ENCODE measurements at regions not wholly inside any gene's neighbourhood (a gene's known extent, or its start where the extent isn't known, plus 50 kb on each side); places are given as distances from the start of the nearest gene placed in this dataset.

DNA sequence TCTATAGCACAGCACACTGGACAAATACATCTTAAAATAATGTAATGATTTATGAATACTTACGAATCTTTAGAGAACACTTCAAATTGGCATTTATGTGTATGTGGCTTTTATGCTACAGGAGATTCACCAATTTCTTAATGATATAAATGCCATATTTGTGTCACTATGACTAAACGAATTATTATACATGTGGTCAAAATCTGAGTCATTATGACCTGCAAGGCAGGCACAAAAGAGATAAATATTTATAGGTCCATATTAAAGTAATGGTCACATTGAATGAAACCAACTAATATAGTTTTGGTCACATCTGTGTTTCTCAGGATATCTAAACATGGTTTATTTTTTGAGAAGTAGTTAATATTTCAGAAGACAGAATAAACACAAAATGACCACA, 232.3 kb upstream of the SEMA6D start:
- DNase-seq = no peak
- no peaks in the 10 kb centered on the region for H3K4me1 Mint-ChIP-seq
- no peak overlapping the region for H3K27ac Mint-ChIP-seq
- no peaks in the 10 kb centered on the region for H3K27me3 Mint-ChIP-seq
- H3K27ac ChIP-seq (ENCODE audit: low read depth, low read length) = no peak overlapping the region
- H3K36me3 Mint-ChIP-seq = no peaks in the 10 kb centered on the region
- no peaks in the 10 kb centered on the region for H3K9me3 ChIP-seq (ENCODE audit: control insufficient read depth in 1 of 2, low read length in 2 of 2)
- POLR2A ChIA-PET (ENCODE audit: partially characterized antibody) = no interaction called here
- H3K4me3 ChIP-seq (ENCODE audit: low read length in 2 of 2) = no peak overlapping the region
- no peaks in the 10 kb centered on the region for H3K4me1 ChIP-seq (ENCODE audit: insufficient read depth, low read length)
- H3K4me3 Mint-ChIP-seq = no peak overlapping the region
- H3K27me3 ChIP-seq (ENCODE audit: insufficient read depth, low read length) = no peaks in the 10 kb centered on the region
- H3K36me3 ChIP-seq (ENCODE audit: insufficient read depth, low read length) = no peaks in the 10 kb centered on the region
- intact Hi-C loops (cut with micrococcal nuclease) = no loop called here
- CTCF ChIA-PET (ENCODE audit: partially characterized antibody) = no interaction called here
- peaks cover 0 to 9% (median under 1%) of the 10 kb centered on the region in 8 donors for H3K9me3 Mint-ChIP-seq

DNA sequence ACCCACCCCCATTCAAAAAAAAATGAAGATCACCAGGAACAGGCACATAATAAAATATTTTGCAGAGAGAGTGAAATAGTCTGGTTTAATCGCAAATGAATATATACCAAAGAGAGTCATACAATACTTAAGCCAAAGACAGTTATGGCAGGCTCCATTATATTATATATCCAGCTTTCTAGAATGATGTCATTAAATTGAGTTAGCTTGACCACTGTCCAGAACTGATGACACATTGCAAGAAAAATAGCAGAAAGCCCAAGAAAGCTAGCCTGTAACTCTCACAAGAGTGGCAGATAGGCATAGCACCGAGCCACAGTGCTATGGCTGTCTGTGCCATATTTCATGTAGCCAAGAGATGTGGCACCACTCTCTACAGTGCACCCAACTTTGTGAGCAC, 231.9 kb upstream of the SEMA6D start:
- no peaks in the 10 kb centered on the region for H3K4me1 ChIP-seq (ENCODE audit: insufficient read depth, low read length)
- no peaks in the 10 kb centered on the region for H3K36me3 ChIP-seq (ENCODE audit: insufficient read depth, low read length)
- Mint-ChIP-seq H3K9me3 (peaks cover 0 to 5% (median 1%) of the 10 kb centered on the region in 8 donors), H3K4me1 (no peaks in the 10 kb centered on the region), H3K36me3 (no peaks in the 10 kb centered on the region), H3K27ac (no peak overlapping the region), H3K27me3 (no peaks in the 10 kb centered on the region), H3K4me3 (no peak overlapping the region)
- DNase-seq = no peak
- no peak overlapping the region for H3K27ac ChIP-seq (ENCODE audit: low read depth, low read length)
- no peak overlapping the region for H3K4me3 ChIP-seq (ENCODE audit: low read length in 2 of 2)
- POLR2A ChIA-PET (ENCODE audit: partially characterized antibody) = no interaction called here
- H3K27me3 ChIP-seq (ENCODE audit: insufficient read depth, low read length) = no peaks in the 10 kb centered on the region
- intact Hi-C loops (cut with micrococcal nuclease) = no loop called here
- no peaks in the 10 kb centered on the region for H3K9me3 ChIP-seq (ENCODE audit: control insufficient read depth in 1 of 2, low read length in 2 of 2)
- CTCF ChIA-PET (ENCODE audit: partially characterized antibody) = no interaction called here

DNA sequence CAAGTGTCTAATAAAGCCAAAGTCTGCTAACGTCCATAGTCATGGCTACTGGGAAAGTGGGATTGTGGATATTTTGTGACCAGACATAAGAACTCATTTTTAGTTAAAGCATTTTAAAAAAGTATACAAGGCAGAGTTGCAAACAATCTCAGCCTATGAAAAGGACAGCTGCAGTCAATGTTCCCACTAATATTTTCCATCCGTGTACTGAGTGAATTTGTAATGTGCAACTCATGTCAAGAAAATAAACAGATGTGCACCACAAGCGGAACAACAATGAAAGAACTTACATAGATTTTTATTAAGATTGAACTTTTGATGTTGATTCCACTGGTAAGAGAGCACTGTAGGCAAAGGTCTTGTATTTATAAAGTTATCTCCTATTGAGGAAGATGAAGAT, 231.3 kb upstream of the SEMA6D start:
- no peak overlapping the region for H3K4me3 Mint-ChIP-seq
- intact Hi-C loops (cut with micrococcal nuclease) = no loop called here
- H3K27ac Mint-ChIP-seq = no peak overlapping the region
- no peaks in the 10 kb centered on the region for H3K4me1 ChIP-seq (ENCODE audit: insufficient read depth, low read length)
- H3K27me3 Mint-ChIP-seq = no peaks in the 10 kb centered on the region
- DNase-seq = no peak
- no peak overlapping the region for H3K27ac ChIP-seq (ENCODE audit: low read depth, low read length)
- CTCF ChIA-PET (ENCODE audit: partially characterized antibody) = no interaction called here
- H3K36me3 ChIP-seq (ENCODE audit: insufficient read depth, low read length) = no peaks in the 10 kb centered on the region
- no peaks in the 10 kb centered on the region for H3K36me3 Mint-ChIP-seq
- peaks cover 0 to 4% (median 1%) of the 10 kb centered on the region in 8 donors for H3K9me3 Mint-ChIP-seq
- no peaks in the 10 kb centered on the region for H3K27me3 ChIP-seq (ENCODE audit: insufficient read depth, low read length)
- no peaks in the 10 kb centered on the region for H3K9me3 ChIP-seq (ENCODE audit: control insufficient read depth in 1 of 2, low read length in 2 of 2)
- no peaks in the 10 kb centered on the region for H3K4me1 Mint-ChIP-seq
- POLR2A ChIA-PET (ENCODE audit: partially characterized antibody) = no interaction called here
- H3K4me3 ChIP-seq (ENCODE audit: low read length in 2 of 2) = no peak overlapping the region

DNA sequence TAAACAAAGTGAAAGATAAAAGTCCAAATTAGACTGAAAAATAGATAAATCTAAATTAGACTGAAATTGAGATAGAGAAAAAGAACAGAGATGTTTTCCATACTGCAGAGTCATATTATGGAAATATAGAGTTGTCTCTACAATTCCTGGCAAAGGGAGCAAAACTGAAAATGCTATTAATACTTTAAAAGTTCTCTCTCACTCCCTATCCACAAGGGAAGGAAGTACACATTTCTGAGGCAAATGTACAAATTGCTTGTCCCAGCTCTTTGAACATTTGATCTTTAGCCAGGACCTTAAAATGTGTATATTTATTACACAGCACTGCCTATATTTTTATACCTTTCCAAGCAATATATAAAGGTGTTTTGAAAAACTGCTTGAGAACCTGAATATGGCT, 225.1 kb upstream of the SEMA6D start:
- intact Hi-C loops (cut with micrococcal nuclease) = no loop called here
- Histone ChIP-seq H3K9me3 (ENCODE audit: control insufficient read depth in 1 of 2, low read length in 2 of 2) (no peaks in the 10 kb centered on the region), H3K4me1 (ENCODE audit: insufficient read depth, low read length) (no peaks in the 10 kb centered on the region), H3K4me3 (ENCODE audit: low read length in 2 of 2) (no peak overlapping the region), H3K36me3 (ENCODE audit: insufficient read depth, low read length) (no peaks in the 10 kb centered on the region), H3K27me3 (ENCODE audit: insufficient read depth, low read length) (no peaks in the 10 kb centered on the region), H3K27ac (ENCODE audit: low read depth, low read length) (no peak overlapping the region)
- H3K27me3 Mint-ChIP-seq = no peaks in the 10 kb centered on the region
- no peaks in the 10 kb centered on the region for H3K4me1 Mint-ChIP-seq
- peaks cover 0 to 4% (median 1%) of the 10 kb centered on the region in 8 donors for H3K9me3 Mint-ChIP-seq
- CTCF ChIA-PET (ENCODE audit: partially characterized antibody) = no interaction called here
- no peak overlapping the region for H3K27ac Mint-ChIP-seq
- H3K36me3 Mint-ChIP-seq = no peaks in the 10 kb centered on the region
- DNase-seq = no peak
- POLR2A ChIA-PET (ENCODE audit: partially characterized antibody) = no interaction called here
- H3K4me3 Mint-ChIP-seq = no peak overlapping the region

DNA sequence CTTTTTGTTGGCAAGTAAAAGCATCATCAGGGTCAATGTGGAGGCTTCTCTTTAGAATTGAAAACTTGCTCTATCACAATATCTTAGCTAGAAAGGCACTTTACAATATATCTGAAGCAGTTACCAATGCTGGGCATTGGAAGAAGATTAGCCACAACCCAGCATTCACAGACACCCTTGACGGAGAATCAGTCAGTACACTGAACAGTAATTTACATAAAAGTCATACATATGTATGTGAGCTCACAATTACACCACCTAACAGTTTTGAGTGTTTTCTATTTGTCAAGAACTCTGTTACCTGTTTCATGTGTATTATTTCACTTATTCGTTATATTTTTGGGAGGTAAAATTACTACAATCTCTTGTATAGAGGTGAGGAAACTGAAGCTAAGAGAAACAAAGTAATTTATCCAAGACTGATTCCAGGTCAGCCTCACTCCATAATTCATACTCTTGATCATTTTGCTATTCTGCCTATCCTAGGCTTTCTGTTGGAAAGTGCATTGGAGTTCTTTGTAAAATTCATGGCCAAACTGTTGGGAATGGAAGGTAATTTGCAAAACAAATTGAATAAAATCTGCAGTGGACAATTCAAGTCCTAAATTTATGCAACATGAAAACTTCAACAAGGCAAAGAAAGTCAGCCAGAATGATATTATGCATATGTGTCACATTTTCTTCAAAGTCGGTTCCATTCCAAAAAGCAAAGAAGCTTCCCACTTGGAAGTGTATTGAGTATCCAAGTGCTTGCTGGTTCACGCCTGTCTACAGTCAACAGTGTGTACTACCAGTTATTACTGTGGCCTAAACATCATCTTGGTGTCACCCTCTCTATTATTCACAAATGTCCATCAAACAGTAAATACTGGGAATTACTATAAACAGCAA, 223.7 kb upstream of the SEMA6D start:
- intact Hi-C loops (cut with micrococcal nuclease) = no loop called here
- H3K36me3 Mint-ChIP-seq = no peaks in the 10 kb centered on the region
- no peaks in the 10 kb centered on the region for H3K36me3 ChIP-seq (ENCODE audit: insufficient read depth, low read length)

DNA sequence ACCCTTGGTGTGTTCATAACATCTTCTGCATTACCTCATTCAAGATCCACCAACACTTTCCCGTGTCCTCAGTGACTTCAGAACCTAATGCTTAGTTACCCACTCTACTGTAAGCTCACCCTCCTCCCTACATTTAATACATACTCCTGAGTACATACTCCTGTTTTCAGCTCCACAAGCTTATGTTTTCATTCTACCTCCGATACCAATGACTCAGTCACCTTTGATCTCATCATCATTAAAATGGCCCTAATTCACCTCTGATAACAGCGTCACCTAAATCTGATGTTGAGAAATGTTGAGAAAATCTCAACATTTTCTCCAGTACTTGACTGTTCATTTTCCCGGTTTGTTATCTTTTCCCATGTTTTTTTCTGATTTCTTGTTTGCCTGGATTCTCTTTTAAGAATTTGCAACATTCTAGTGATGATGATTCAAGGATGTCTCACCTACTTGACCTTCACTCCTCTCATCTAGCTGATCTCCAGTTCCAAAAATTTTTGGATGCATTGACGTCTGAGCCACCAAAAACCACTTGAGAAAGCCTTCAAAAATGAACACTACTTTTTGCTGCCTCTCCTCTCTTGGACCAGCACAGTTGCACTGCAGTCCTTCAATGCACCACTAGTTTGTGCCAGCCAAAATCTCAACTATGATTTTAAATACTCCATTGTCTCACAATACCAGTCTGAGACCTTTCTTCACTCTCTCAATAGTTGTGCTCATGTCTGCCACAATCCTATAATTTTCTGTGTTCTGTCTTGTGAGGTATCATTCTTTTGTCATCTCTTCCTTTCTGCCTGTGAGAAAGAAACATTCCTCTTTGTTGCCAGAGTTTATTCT, 220.7 kb upstream of the SEMA6D start:
- no peaks in the 10 kb centered on the region for H3K4me1 ChIP-seq (ENCODE audit: insufficient read depth, low read length)
- no peak for DNase-seq
- no peak overlapping the region for H3K27ac ChIP-seq (ENCODE audit: low read depth, low read length)
- Mint-ChIP-seq H3K4me3 (no peak overlapping the region), H3K9me3 (no peaks in the 10 kb centered on the region), H3K36me3 (no peaks in the 10 kb centered on the region), H3K4me1 (no peaks in the 10 kb centered on the region), H3K27me3 (peaks cover 0 to 1% of the 10 kb centered on the region in 2 donors), H3K27ac (no peak overlapping the region)
- no peaks in the 10 kb centered on the region for H3K36me3 ChIP-seq (ENCODE audit: insufficient read depth, low read length)
- intact Hi-C loops (cut with micrococcal nuclease) = no loop called here
- H3K4me3 ChIP-seq (ENCODE audit: low read length in 2 of 2) = no peak overlapping the region
- H3K27me3 ChIP-seq (ENCODE audit: insufficient read depth, low read length) = no peaks in the 10 kb centered on the region
- ChIA-PET CTCF (ENCODE audit: partially characterized antibody) (no interaction called here), POLR2A (ENCODE audit: partially characterized antibody) (no interaction called here)
- H3K9me3 ChIP-seq (ENCODE audit: control insufficient read depth in 1 of 2, low read length in 2 of 2) = no peaks in the 10 kb centered on the region

More for the DNA sequence above, 223.7 kb upstream of the SEMA6D start:
- no peak overlapping the region for H3K27ac Mint-ChIP-seq
- no peaks in the 10 kb centered on the region for H3K4me1 Mint-ChIP-seq
- CTCF ChIA-PET (ENCODE audit: partially characterized antibody) = no interaction called here
- Histone ChIP-seq H3K4me1 (ENCODE audit: insufficient read depth, low read length) (no peaks in the 10 kb centered on the region), H3K27ac (ENCODE audit: low read depth, low read length) (no peak overlapping the region), H3K27me3 (ENCODE audit: insufficient read depth, low read length) (no peaks in the 10 kb centered on the region), H3K4me3 (ENCODE audit: low read length in 2 of 2) (no peak overlapping the region), H3K9me3 (ENCODE audit: control insufficient read depth in 1 of 2, low read length in 2 of 2) (no peaks in the 10 kb centered on the region)
- H3K4me3 Mint-ChIP-seq = no peak overlapping the region
- POLR2A ChIA-PET (ENCODE audit: partially characterized antibody) = no interaction called here
- peaks cover 0 to 3% (median under 1%) of the 10 kb centered on the region in 8 donors for H3K9me3 Mint-ChIP-seq
- no peaks in the 10 kb centered on the region for H3K27me3 Mint-ChIP-seq
- no peak for DNase-seq

DNA sequence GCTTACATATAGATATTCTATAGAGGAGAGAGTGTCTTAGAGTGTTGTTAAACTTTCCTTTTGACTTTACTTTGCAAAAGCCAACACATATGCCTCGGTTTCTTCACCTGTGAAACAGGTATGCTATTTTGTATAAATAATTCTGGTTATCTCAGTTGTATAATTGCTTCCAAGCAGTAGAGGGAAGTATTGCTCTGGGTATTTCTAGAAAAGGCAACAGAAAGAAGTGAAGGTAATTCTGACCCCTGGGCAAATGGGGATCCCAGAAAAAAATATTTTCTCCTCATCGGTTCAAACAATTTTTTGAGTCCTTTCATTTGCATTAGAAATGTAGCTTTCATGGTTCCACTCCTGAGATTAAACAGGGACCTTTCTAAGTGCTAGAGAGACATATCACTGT, 216.5 kb upstream of the SEMA6D start:
- Histone ChIP-seq H3K36me3 (ENCODE audit: insufficient read depth, low read length) (no peaks in the 10 kb centered on the region), H3K27me3 (ENCODE audit: insufficient read depth, low read length) (no peaks in the 10 kb centered on the region), H3K27ac (ENCODE audit: low read depth, low read length) (no peak overlapping the region), H3K4me1 (ENCODE audit: insufficient read depth, low read length) (no peaks in the 10 kb centered on the region), H3K9me3 (ENCODE audit: control insufficient read depth in 1 of 2, low read length in 2 of 2) (no peaks in the 10 kb centered on the region), H3K4me3 (ENCODE audit: low read length in 2 of 2) (no peak overlapping the region)
- no peaks in the 10 kb centered on the region for H3K4me1 Mint-ChIP-seq
- peaks cover 0 to 1% of the 10 kb centered on the region in 2 donors for H3K27me3 Mint-ChIP-seq
- CTCF ChIA-PET (ENCODE audit: partially characterized antibody) = no interaction called here
- no peak for DNase-seq
- POLR2A ChIA-PET (ENCODE audit: partially characterized antibody) = no interaction called here
- H3K9me3 Mint-ChIP-seq = peaks cover 0 to 6% (median 0%) of the 10 kb centered on the region in 8 donors
- no peak overlapping the region for H3K27ac Mint-ChIP-seq
- intact Hi-C loops (cut with micrococcal nuclease) = no loop called here
- no peaks in the 10 kb centered on the region for H3K36me3 Mint-ChIP-seq
- H3K4me3 Mint-ChIP-seq = no peak overlapping the region
